ENCODE measurements at regions not wholly inside any gene's neighbourhood (a gene's known extent, or its start where the extent isn't known, plus 50 kb on each side); places are given as distances from the start of the nearest gene placed in this dataset.
"Not testable (repeated sequence)": the region's sequence is repeated elsewhere in the genome, so short reads cannot be mapped to it uniquely, and the experiment has no call there.

GRCh38 chr15:35953424-35953823 is 407.5 kb upstream of the DPH6 start:
- H3K9me3 ChIP-seq (ENCODE audit: insufficient read depth, low read depth, low read length), result no peaks in the 10 kb centered on the region

DNA sequence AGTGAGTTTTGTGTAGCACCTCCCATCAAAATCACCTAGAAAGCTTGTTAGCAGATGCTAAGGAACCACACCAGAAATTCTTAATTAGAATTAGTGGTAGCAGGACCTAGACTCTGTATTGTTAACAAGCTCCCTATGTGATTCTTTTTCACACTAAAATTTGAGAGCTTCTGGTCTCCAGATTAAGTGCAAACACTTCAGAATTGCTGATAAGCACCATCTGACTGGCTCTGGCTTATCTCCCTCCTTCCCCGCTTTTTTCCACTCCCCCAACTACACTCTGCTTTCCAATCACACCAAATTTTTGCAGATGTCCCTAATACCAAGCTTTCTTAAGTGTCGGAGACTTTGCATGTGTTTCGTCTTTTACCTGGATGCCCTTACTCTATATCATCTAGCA is 410.1 kb upstream of the DPH6 start:
- no peak overlapping the region for H3K27ac ChIP-seq (ENCODE audit: low read length)
- H3K36me3 ChIP-seq (ENCODE audit: insufficient read depth, low read depth, low read length), result no peaks in the 10 kb centered on the region

More at GRCh38 chr15:35953424-35953823, 407.5 kb upstream of the DPH6 start:
- Histone ChIP-seq H3K27me3 (ENCODE audit: insufficient read depth, low read length) (no peaks in the 10 kb centered on the region), H3K27ac (ENCODE audit: low read length) (no peak overlapping the region), H3K36me3 (ENCODE audit: insufficient read depth, low read depth, low read length) (no peaks in the 10 kb centered on the region), H3K4me1 (ENCODE audit: insufficient read depth, low read length) (no peaks in the 10 kb centered on the region), H3K9ac (ENCODE audit: low read depth, low read length) (no peak overlapping the region), H3K4me3 (ENCODE audit: low read length) (no peak overlapping the region)

DNA sequence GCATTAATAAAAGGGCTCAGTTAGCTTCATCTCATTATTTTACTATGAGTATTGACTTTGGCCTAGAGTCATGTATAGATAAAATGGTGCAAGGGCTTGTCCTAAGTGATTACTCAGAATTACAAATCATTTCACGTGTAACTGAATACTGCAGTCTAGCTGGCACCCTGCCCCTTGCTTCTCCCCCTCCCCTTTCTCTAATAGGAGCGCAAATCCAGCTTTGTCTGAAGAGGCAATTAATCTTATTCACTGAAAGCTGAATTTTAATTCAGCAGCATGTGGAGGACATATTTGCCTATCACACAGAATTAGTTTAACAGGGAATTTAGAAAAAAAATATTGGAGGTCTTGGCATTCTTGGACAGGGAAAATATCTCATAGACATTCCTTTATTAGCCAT is 412.1 kb upstream of the DPH6 start:
- Histone ChIP-seq H3K27ac (ENCODE audit: low read length) (no peak overlapping the region), H3K27me3 (ENCODE audit: insufficient read depth, low read length) (no peaks in the 10 kb centered on the region)

More for the DNA sequence above, 410.1 kb upstream of the DPH6 start:
- Histone ChIP-seq H3K9ac (ENCODE audit: low read depth, low read length) (no peak overlapping the region), H3K4me1 (ENCODE audit: insufficient read depth, low read length) (no peaks in the 10 kb centered on the region), H3K27me3 (ENCODE audit: insufficient read depth, low read length) (no peaks in the 10 kb centered on the region), H3K4me3 (ENCODE audit: low read length) (no peak overlapping the region), H3K9me3 (ENCODE audit: insufficient read depth, low read depth, low read length) (no peaks in the 10 kb centered on the region)

GRCh38 chr15:35958975-35959374 is 413.0 kb upstream of the DPH6 start:
- Histone ChIP-seq H3K9me3 (ENCODE audit: insufficient read depth, low read depth, low read length) (no peaks in the 10 kb centered on the region), H3K36me3 (ENCODE audit: insufficient read depth, low read depth, low read length) (no peaks in the 10 kb centered on the region), H3K27me3 (ENCODE audit: insufficient read depth, low read length) (no peaks in the 10 kb centered on the region), H3K4me3 (ENCODE audit: low read length) (no peak overlapping the region), H3K4me1 (ENCODE audit: insufficient read depth, low read length) (no peaks in the 10 kb centered on the region), H3K9ac (ENCODE audit: low read depth, low read length) (no peak overlapping the region), H3K27ac (ENCODE audit: low read length) (no peak overlapping the region)

More for the DNA sequence above, 412.1 kb upstream of the DPH6 start:
- Histone ChIP-seq H3K9ac (ENCODE audit: low read depth, low read length) (no peak overlapping the region), H3K9me3 (ENCODE audit: insufficient read depth, low read depth, low read length) (no peaks in the 10 kb centered on the region), H3K36me3 (ENCODE audit: insufficient read depth, low read depth, low read length) (no peaks in the 10 kb centered on the region), H3K4me3 (ENCODE audit: low read length) (no peak overlapping the region), H3K4me1 (ENCODE audit: insufficient read depth, low read length) (no peaks in the 10 kb centered on the region)

DNA sequence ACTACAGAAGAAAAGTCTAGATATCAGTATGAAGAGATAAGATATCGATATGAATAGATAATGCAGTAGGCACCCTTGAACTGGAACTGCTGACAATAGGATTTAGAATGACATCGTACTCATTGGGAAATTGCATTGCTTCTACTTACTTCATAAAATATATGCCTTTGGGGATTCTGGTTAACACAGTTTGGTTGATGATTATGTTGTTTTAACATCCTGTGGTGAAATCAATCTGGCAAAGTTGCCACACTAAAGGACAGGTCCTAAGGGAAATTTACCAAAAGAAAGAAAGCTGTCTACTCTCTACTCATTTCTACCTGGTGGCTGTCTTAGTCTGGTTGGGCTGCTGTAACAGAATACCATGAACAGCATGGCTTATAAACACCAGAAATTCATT is 417.4 kb upstream of the DPH6 start:
- no peaks in the 10 kb centered on the region for H3K27me3 ChIP-seq (ENCODE audit: insufficient read depth, low read length)

DNA sequence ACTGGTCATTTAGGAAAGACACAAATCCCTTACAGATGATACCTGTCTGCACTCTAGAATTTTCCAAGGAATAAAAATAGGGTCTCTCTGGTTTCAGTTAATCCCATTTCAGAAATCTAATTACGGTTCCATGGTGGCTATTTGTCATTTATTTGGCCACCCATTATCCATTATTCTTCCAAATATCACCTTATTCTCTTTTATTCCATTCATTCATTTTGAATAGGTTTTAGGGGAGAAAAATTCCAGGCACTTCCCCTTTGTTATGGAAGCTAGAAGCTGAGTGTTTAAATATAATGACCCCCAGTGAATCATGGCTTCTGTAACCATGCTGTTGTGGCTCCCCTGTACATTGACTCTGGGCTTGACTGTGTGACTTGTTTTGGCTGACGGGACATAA is 420.8 kb upstream of the DPH6 start:
- H3K27ac ChIP-seq (ENCODE audit: low read length), result no peak overlapping the region
- no peaks in the 10 kb centered on the region for H3K9me3 ChIP-seq (ENCODE audit: insufficient read depth, low read depth, low read length)
- no peaks in the 10 kb centered on the region for H3K4me1 ChIP-seq (ENCODE audit: insufficient read depth, low read length)
- no peaks in the 10 kb centered on the region for H3K36me3 ChIP-seq (ENCODE audit: insufficient read depth, low read depth, low read length)
- no peak overlapping the region for H3K9ac ChIP-seq (ENCODE audit: low read depth, low read length)
- no peaks in the 10 kb centered on the region for H3K27me3 ChIP-seq (ENCODE audit: insufficient read depth, low read length)
- no peak overlapping the region for H3K4me3 ChIP-seq (ENCODE audit: low read length)

More for the DNA sequence above, 417.4 kb upstream of the DPH6 start:
- no peaks in the 10 kb centered on the region for H3K9me3 ChIP-seq (ENCODE audit: insufficient read depth, low read depth, low read length)
- no peak overlapping the region for H3K27ac ChIP-seq (ENCODE audit: low read length)
- no peaks in the 10 kb centered on the region for H3K36me3 ChIP-seq (ENCODE audit: insufficient read depth, low read depth, low read length)
- no peak overlapping the region for H3K9ac ChIP-seq (ENCODE audit: low read depth, low read length)
- no peak overlapping the region for H3K4me3 ChIP-seq (ENCODE audit: low read length)
- no peaks in the 10 kb centered on the region for H3K4me1 ChIP-seq (ENCODE audit: insufficient read depth, low read length)

GRCh38 chr15:35967968-35968367 is 422.0 kb upstream of the DPH6 start:
- H3K9me3 ChIP-seq (ENCODE audit: insufficient read depth, low read depth, low read length); H3K27ac ChIP-seq (ENCODE audit: low read length); H3K36me3 ChIP-seq (ENCODE audit: insufficient read depth, low read depth, low read length); H3K4me3 ChIP-seq (ENCODE audit: low read length); H3K27me3 ChIP-seq (ENCODE audit: insufficient read depth, low read length); H3K4me1 ChIP-seq (ENCODE audit: insufficient read depth, low read length); H3K9ac ChIP-seq (ENCODE audit: low read depth, low read length): not testable (repeated sequence)

DNA sequence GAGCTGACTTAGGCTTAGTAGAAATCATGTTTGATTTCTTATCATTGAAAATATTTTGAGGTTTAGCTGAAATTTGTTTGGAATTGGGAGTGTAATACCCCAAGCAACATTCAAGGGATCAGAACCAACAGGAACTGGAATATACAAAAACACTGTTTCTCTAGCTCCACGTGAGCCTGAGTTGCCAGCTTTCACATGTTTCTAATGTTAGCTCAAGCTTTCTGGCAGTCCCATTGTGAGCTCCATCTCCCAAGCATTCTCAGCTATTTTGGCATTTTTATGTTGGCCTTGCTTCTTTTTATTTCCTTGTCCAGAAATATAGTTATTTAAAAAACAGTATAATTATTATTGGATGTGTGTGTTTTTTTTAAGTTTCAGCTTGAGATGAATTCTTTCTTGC is 427.1 kb upstream of the DPH6 start:
- Histone ChIP-seq H3K27ac (ENCODE audit: low read length) (no peak overlapping the region), H3K4me3 (ENCODE audit: low read length) (no peak overlapping the region), H3K9ac (ENCODE audit: low read depth, low read length) (no peak overlapping the region), H3K9me3 (ENCODE audit: insufficient read depth, low read depth, low read length) (no peaks in the 10 kb centered on the region), H3K27me3 (ENCODE audit: insufficient read depth, low read length) (no peaks in the 10 kb centered on the region), H3K4me1 (ENCODE audit: insufficient read depth, low read length) (no peaks in the 10 kb centered on the region; the same call in 1 of the 2 replicates), H3K36me3 (ENCODE audit: insufficient read depth, low read depth, low read length) (no peaks in the 10 kb centered on the region)

- Histone ChIP-seq H3K4me3 (ENCODE audit: low read length) (no peak overlapping the region), H3K4me1 (ENCODE audit: insufficient read depth, low read length) (no peaks in the 10 kb centered on the region; the same call in 1 of the 2 replicates), H3K27me3 (ENCODE audit: insufficient read depth, low read length) (no peaks in the 10 kb centered on the region), H3K36me3 (ENCODE audit: insufficient read depth, low read depth, low read length) (no peaks in the 10 kb centered on the region), H3K9me3 (ENCODE audit: insufficient read depth, low read depth, low read length) (no peaks in the 10 kb centered on the region), H3K9ac (ENCODE audit: low read depth, low read length) (no peak overlapping the region), H3K27ac (ENCODE audit: low read length) (no peak overlapping the region)
Observed at GRCh38 chr15:35974052-35974451, 428.1 kb upstream of the DPH6 start.

DNA sequence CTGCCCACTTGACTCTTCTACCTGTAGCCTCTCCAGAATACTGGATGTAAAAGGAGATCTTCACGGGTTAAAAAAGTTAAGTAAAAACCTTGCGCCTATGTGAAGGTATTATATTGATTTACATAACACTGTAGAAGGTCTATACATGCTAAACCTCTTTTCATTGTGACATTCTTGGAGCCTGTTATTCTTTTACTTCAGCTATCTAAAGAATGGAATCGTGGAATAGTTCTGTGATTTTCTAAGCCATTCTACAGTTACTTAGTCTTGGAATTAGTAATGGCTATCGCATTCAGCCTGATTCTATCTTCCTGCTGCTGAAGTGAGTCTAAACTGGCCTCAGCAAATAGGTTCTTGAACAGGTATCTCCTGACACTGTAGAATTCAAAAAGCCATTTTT is 430.0 kb upstream of the DPH6 start:
- no peaks in the 10 kb centered on the region for H3K9me3 ChIP-seq (ENCODE audit: insufficient read depth, low read depth, low read length)
- no peak overlapping the region for H3K27ac ChIP-seq (ENCODE audit: low read length)
- H3K4me1 ChIP-seq (ENCODE audit: insufficient read depth, low read length), result no peaks in the 10 kb centered on the region; the same call in 1 of the 2 replicates
- no peak overlapping the region for H3K9ac ChIP-seq (ENCODE audit: low read depth, low read length)
- H3K27me3 ChIP-seq (ENCODE audit: insufficient read depth, low read length), result no peaks in the 10 kb centered on the region
- H3K36me3 ChIP-seq (ENCODE audit: insufficient read depth, low read depth, low read length), result no peaks in the 10 kb centered on the region
- H3K4me3 ChIP-seq (ENCODE audit: low read length), result no peak overlapping the region

DNA sequence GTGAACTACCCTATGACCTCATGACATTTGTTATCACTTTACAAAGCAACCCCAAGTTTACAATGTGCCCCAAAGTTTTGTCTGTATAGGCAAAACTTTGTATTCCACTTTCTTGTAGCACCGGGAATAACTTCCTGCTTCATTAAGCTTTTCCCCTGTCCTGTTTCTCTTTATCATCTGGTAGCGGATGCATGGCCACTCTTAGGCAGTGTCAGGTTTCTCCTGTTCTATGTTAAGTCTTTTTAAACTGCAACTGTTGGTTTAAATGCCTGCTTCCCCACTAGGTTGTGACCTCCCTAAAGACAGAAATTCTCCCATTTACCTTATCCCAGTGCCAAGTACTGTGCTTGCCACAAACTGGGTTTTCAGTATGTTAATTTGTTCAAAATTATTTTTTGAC is 433.6 kb upstream of the DPH6 start:
- Histone ChIP-seq H3K4me3 (ENCODE audit: low read length) (no peak overlapping the region), H3K9me3 (ENCODE audit: insufficient read depth, low read depth, low read length) (no peaks in the 10 kb centered on the region), H3K27me3 (ENCODE audit: insufficient read depth, low read length) (no peaks in the 10 kb centered on the region), H3K36me3 (ENCODE audit: insufficient read depth, low read depth, low read length) (no peaks in the 10 kb centered on the region), H3K27ac (ENCODE audit: low read length) (no peak overlapping the region), H3K9ac (ENCODE audit: low read depth, low read length) (no peak overlapping the region), H3K4me1 (ENCODE audit: insufficient read depth, low read length) (no peaks in the 10 kb centered on the region; the same call in 1 of the 2 replicates)

GRCh38 chr15:35980719-35981118 is 434.8 kb upstream of the DPH6 start:
- Histone ChIP-seq H3K9me3 (ENCODE audit: insufficient read depth, low read depth, low read length) (no peaks in the 10 kb centered on the region), H3K36me3 (ENCODE audit: insufficient read depth, low read depth, low read length) (no peaks in the 10 kb centered on the region), H3K4me3 (ENCODE audit: low read length) (no peak overlapping the region), H3K9ac (ENCODE audit: low read depth, low read length) (no peak overlapping the region), H3K27me3 (ENCODE audit: insufficient read depth, low read length) (no peaks in the 10 kb centered on the region), H3K27ac (ENCODE audit: low read length) (no peak overlapping the region), H3K4me1 (ENCODE audit: insufficient read depth, low read length) (no peaks in the 10 kb centered on the region; the same call in 1 of the 2 replicates)

Measured in iPS-20b (cell line).